HFF-Myc (cell line): ENCODE measurements at regions not wholly inside any gene's neighbourhood (a gene's known extent, or its start where the extent isn't known, plus 50 kb on each side); places are given as distances from the start of the nearest gene placed in this dataset.

Experiments
- DNase-seq: peaks from one replicate; pipeline ENCODE4 v3.0.0-alpha.2; 2011; ENCODE audit warnings: low read depth; ENCODE audit errors: extremely low read depth
- H3K4me3 ChIP-seq: replicated peaks from 2 replicates; pipeline ENCODE4 v1.5.1; 2011; ENCODE audit warnings: low read depth, mild to moderate bottlenecking, control low read depth, low read length
- TF ChIP-seq, protein P1 (sequence below): IDR thresholded peaks from 2 replicates; pipeline ENCODE4 v1.5.1; 2012; ENCODE audit warnings: mild to moderate bottlenecking, low read depth, low read length, control low read depth; ENCODE audit errors: missing control alignments

DNA sequence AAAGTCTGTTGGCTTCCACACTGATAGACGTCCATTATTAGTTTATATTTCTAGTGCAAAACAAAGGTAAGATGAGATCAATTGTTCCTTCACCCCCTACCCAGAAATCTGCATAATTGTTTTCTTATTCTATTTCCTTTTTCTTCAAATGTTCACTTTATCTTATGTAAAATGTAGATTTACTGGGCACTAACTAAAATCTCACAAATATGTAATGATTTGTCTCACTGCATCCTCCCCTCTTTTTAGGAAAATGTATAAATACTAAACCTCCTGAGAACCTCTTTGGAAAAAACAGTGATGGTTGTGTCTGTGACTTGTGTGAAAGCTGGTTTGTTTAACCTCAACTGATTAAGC lies 1377.2 kb upstream of the MIR17HG start:
- no peak overlapping the region for H3K4me3 ChIP-seq
- TF ChIP-seq, protein P1, sequence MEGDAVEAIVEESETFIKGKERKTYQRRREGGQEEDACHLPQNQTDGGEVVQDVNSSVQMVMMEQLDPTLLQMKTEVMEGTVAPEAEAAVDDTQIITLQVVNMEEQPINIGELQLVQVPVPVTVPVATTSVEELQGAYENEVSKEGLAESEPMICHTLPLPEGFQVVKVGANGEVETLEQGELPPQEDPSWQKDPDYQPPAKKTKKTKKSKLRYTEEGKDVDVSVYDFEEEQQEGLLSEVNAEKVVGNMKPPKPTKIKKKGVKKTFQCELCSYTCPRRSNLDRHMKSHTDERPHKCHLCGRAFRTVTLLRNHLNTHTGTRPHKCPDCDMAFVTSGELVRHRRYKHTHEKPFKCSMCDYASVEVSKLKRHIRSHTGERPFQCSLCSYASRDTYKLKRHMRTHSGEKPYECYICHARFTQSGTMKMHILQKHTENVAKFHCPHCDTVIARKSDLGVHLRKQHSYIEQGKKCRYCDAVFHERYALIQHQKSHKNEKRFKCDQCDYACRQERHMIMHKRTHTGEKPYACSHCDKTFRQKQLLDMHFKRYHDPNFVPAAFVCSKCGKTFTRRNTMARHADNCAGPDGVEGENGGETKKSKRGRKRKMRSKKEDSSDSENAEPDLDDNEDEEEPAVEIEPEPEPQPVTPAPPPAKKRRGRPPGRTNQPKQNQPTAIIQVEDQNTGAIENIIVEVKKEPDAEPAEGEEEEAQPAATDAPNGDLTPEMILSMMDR, result no peak
- DNase-seq, result no peak

DNA sequence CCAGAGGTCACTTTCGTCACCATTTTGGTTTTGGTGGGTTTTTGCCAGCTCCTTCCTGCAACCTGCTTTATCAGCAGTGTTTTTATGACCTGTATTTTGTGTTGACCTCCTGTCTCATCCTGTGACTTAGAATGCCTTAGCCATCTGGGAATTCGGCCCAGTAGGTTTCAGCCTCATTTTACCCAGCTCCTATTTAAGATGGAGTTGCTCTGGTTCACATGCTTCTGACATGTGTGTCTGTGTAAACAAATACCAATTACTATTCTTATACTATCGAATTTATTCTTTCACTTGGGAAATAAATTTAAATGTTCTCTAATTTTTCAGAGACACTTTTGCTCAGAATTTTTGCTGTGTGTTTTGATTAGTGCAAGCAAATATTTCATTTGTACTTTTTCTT lies 1370.3 kb upstream of the MIR17HG start:
- no peak for DNase-seq

DNA sequence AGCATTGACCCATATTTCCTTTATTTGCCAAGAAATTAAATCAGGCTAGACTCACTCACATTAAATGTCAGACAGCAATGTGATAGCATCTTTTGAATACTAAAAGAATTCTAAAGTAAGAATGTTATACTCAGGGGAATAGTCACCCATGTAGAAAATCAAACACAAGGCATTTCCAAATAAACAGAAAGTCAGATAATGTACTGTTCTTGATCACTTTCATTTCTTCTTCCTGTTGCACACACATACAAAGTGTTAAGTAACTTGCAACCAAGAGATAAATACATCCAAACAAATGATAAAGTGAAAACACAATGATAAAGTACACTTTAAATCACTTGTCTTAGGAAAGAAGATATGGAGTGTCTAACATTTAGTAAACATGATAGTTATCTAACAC lies 1366.6 kb upstream of the MIR17HG start:
- no peak for DNase-seq
- no peak overlapping the region for H3K4me3 ChIP-seq
- TF ChIP-seq, protein P1, result no peak

More for the DNA sequence above, 1370.3 kb upstream of the MIR17HG start:
- H3K4me3 ChIP-seq, result no peak overlapping the region
- TF ChIP-seq, protein P1, result no peak

DNA sequence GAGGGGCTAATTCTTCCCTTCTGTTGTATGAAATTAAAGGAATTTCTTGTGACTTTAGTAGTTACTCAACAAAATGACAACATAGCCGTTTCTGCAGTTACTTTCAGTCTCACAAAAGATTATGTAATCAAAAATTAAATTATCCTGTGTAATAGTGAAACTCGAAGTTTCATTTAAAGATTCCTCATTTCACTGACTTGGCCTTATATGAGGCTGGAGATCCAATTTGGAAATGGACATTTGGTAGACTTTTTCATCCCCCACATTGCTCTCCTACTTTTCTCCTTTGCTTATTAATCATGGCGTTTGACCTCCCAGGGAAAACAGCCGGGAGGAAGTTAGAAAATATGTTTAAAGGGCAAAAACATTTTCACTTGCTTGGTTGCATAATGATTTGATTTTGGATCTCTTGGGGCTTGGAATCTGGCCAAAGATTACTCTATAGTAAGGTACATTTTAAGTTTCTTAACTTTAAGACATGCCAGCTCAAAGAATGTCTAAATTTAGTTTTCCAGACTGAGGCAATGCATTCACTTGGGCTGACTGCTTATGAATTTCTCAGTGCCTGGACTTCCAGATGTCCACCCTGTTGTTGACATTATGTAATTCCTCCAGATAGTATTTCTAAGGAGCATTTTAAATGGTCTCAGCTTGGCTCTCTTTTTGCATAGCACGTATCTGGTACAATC lies 1364.9 kb upstream of the MIR17HG start:
- no peak for DNase-seq
- no peak overlapping the region for H3K4me3 ChIP-seq
- TF ChIP-seq, protein P1, result no peak

DNA sequence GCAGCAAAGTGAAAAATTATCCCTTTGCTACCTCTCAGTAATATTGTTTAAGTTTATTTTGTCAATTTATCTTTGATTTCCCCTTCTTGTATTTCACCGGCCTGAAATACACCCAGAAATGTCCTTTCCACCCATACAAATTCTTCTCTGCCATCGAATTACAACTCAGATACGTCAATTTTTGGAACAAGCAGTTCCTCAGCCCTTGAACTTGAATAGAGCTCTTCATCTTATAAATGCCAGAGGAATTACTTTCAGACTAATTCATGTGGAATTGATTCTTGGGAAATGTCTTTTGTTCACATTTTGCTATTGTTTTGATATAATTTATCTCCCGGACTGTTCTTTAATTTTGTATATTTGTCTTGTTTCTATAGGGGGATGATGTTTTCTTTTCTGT lies 1359.3 kb upstream of the MIR17HG start:
- no peak overlapping the region for H3K4me3 ChIP-seq
- DNase-seq, result no peak
- TF ChIP-seq, protein P1, result no peak

DNA sequence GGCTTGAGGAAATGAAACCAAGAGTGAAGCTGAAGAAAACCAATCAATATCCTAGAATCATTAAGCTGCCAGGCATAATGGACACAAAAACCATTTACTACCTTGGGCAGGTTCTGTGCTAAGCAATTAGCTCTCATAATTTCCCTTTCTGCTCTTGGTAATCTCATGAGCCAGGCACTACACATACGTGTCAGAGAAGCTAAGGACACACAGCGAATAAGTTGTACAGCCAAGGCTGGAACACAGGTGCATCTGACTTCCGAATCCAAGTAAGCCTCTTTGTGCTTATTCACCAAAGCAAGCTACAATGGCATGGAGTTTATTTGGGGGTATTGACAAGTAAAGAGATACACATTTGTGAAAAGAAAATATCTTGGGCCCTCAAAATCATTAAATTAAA lies 1343.9 kb upstream of the MIR17HG start:
- DNase-seq, result no peak
- no peak overlapping the region for H3K4me3 ChIP-seq
- TF ChIP-seq, protein P1, result no peak

DNA sequence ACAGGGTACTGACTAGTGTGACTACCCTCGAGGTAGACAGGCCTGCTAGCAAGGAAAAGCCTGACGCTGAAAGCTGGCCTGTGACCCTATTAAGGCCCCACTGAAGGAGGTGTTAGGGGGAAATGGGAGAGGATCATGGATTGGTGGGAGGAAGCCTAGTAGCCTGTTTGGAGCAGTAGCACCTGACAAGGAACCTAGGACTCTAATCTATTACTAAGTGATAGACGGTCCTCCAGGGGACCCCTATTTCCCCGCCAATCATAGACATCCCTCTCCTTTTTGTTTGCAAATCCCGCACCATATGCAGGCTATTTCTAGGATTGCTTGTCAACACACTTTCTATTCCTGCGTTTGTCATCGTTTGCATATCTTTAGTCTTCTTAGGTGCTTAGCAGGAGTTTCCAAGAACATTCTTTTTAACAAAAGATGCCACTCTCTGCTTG lies 1338.8 kb upstream of the MIR17HG start:
- TF ChIP-seq, protein P1, result no peak

More for the DNA sequence above, 1338.8 kb upstream of the MIR17HG start:
- H3K4me3 ChIP-seq, result no peak overlapping the region
- DNase-seq, result no peak
